ENCODE measurements at regions not wholly inside any gene's neighbourhood (a gene's known extent, or its start where the extent isn't known, plus 50 kb on each side); places are given as distances from the start of the nearest gene placed in this dataset.

DNA sequence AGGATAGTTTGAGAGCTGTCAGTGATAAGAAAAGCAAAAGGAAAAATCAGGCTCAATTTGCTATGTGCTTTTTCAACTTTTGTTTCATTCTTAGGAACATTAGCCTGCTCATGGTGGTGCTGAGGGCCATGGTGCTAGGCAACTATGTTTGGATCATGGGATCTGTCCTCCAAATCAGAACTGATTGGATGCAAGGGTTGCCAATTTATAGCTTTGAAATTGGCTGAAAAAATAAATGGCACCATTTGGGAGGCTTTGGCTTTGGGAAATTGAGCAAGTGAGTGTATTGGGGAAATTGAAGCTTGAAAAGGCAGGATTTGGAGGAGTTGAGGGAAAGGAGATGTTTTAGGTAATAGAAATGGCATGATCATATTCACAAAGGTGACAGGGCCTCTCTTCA, 103.8 kb downstream of the CYP26A1 start:
- TF ChIP-seq POLR2AphosphoS5 (IDR thresholded peaks at IDR 0.05; ENCODE audit: borderline replicate concordance, low read depth, low read length) (no peak), EZH2 (IDR thresholded peaks at IDR 0.05) (no peak), FOXP2 (optimal IDR thresholded peaks at IDR 0.05; ENCODE audit: control extremely low read depth, extremely low read length, insufficient read depth) (no peak)
